ENCODE measurements at regions not wholly inside any gene's neighbourhood (a gene's known extent, or its start where the extent isn't known, plus 50 kb on each side); places are given as distances from the start of the nearest gene placed in this dataset.
"Not testable (repeated sequence)": the region's sequence is repeated elsewhere in the genome, so short reads cannot be mapped to it uniquely, and the experiment has no call there.

DNA sequence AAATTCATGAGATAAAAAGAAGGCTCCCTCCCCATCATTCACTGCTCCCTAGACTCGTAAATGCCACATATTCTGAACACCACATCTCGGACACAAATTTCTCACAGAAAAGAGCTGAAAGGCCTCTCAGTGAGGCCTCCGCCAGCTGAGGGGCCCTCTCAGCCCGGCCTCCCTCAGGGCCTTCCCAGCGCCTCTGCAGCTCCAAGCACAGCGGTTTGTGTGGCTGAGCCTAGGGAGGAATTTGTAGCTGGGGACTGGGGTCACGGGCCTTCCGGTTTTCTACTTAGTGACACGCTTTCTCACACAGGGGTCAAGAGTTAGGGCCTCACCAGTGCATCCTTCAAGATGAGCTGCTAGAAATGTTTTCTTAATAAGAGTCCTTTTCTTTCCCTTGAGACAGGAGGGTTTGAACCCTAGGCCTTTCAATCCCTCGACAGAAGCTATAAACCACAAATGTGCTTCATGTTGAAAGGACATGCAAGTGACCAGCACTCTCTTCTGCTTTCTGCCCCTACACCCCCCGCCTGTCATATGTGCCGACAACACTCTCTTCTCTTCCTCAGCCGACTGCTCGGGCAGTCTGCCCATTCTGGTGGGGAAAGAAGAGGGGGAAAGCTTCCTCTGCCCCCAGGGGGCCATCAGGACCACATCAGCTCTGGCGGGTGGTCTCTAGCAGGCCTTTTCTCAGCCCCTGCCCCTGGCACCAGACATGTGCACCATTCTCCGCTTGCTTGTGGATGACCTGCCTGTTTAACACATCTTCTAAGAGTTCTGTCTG is 104.9 kb downstream of the CHIC2 start:
- no peak for DNase-seq

DNA sequence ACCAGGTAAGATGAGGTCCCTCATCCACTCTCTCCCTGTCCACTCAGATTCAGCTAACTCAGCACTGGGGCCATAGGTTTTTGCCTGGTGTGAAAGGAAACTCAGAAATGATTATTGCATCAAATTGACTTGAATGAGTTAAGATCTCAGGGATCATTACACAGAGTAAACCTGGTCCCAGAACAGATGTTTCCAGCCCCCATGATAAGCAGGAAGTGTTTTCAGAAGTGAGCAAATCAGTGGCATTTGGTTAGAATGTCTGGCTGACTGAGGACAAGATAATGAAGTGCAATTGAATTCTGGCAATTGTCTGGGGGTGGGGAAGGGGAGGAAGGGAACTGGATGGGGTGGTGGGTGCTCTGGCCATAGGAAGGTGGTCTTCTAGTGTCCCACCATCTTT is 108.0 kb downstream of the CHIC2 start:
- no peak for DNase-seq

DNA sequence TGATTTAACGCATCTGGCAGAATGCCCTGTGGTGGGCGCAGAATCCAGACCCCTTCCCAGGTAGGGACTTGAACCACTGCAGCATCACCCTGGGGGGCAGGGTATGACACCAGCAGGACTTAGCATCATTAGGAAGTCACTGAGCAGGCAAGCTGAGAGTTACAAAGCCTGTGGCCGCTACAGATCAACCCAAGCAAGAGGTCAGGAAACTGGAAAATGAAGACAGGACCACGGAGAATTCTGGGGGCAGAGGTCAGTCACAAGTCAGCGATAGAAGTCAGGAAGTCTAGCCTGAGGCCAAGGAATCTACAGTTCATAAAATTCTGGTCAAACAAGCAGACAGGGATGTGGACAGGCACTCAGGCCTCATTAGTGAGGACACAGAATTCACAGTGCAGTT is 108.4 kb downstream of the CHIC2 start:
- DNase-seq = no peak

DNA sequence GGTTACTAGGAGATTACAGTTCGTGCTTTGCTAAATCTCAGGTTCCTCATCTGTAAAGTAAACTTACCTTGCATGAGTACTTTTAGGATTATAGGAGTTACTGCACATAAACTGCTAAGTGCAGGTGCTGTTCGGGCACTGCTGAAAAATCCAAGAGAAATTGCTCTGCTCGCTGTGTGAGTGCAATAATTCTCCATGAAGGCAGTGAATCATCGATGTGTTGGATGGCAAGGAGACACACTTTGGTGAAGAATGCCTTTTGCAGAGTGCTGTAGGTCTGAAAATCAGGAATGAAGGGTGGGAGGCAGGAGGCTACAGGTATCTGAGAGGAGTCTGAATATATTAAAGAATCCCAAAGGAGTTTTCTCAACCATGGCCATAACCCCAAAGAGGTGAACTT is 113.0 kb downstream of the CHIC2 start:
- no peak for DNase-seq

DNA sequence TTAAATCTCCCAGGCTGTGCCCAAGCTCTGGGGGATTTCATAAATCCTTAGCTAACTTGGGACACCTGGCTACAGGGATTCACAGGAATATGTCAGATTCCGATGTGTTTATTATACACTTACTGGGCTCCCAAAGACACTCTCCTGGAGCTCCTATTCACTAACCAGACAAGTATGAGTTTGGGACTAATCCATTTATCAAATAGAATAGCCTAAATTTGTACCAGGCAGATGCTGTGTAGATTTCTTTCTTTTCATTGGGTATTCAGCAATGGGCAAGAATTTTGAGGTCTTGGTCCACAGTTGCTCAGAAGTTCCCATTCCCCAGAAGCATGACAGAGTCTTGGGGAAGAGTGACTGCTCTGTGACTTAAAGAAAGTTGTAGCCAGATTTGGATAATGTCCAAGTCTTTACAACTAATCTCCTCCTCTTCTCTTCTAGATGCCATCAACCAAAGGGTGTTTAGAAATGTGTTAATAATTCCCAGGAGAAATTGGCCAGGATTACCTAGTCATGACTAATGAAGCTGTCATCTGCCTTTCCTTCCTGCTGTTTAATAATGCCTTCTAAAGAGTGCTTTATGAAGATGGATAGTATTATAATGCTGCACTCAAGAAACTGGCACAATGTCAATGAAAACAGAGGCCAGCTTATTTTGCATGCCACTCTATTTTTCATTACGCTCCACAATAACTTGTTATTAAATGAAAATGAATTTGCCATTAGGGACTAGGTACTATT is 120.9 kb downstream of the CHIC2 start:
- DNase-seq = peak; percentile 67

DNA sequence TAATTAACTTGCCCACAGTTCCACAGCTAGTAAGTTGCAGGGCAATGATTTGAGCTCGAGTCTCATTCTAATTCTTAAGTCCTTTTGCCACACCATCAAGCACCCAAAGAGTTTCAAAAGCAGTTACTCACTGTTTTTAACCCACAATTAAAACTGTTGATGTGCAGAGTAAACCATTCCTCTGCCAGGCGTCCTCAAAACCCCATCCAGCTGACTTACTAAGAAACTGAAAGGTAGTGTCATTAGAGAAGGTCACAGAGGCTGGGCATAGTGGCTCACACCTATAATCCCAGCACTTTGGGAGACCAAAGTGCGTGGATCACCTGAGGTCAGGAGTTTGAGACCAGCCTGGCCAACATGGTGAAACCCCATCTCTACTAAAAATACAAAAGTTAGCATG is 121.7 kb downstream of the CHIC2 start:
- DNase-seq = no peak

DNA sequence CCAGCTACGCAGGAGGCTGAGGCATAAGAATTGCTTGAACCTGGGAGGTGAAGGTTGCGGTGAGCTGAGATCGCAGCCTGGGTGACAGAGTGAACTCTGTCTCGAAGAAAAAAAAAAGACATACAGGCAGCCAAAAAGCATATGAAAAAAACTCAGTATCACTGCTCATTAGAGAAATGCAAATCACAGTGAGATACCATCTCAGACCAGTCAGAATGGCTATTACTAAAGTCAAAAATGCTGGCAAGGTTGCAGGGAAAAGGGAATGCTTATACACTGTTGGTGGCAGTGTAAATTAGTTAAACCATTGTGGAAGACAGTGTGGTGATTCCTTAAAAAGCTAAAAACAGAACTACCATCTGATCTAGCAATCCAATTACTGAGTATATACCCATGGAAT is 123.1 kb downstream of the CHIC2 start:
- no peak for DNase-seq

DNA sequence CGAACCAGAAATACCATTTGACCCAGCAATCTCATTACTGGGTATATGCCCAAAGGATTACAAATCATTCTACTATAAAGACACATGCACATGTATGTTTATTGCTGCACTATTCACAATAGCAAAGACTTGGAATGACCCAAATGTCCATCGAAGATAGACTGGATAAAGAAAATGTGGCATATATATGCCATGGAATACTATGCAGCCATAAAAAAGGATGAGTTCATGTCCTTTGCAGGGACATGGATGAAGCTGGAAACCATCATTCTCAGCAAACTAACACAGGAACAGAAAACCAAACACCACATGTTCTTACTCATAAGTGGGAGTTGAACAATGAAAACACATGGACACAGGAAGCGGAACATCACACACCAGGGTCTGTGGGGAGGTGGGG is 124.5 kb downstream of the CHIC2 start:
- DNase-seq = not testable (repeated sequence)

DNA sequence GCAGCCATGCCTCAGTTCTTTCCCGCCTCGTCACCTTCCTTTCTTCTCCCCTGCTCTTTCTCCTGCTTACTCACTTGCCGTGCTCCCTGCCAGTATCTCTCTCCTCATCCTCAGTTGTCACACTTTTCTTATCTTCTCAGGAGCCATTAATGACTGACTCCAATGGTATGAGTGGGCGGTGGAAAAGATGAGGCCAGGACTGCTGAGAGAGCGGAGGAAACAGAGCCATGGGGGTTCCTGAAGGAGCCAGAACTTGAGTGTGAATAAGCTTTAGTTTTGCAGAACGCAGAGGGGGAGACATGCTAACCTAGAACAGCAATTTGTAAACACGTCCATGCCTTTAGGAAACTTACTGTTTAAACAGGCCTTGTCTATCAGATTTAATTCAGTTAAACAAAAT is 126.5 kb downstream of the CHIC2 start:
- DNase-seq = no peak

DNA sequence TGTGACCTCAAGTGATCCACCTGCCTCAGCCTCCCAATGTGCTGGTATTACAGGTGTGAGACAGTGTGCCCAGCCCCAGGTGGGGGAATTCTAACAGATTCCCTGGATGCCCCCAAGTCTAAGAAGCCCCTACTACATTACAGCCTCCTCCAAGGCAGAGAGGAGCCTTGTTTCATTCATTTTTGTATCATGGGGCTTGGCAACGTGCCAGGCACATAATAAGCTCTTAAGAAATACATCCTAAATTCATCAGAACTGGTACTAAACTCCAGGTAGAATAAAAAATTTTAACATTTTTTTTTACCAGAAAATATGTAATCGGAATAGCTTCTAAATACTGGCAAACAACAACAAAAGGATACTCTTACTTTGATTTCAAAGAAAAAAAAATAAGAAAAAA is 127.1 kb downstream of the CHIC2 start:
- no peak for DNase-seq

DNA sequence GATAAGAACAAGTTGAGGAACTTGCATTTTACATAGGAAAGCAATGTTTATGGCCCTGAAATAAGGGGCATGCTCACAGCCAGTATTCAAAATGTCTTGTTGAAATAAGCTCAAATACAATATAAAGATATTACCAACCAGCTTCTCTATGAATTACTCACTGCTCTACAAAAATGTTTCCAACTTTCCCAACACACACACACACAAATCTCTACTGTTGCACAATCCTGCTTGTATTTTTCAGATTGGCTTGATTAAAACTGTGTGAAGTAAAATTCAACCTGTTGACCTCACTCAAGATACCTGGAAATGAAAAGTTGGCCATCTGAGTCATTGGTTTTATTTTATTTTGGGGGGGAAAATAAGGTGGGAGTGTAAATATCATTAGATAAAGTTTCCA is 128.6 kb downstream of the CHIC2 start:
- no peak for DNase-seq

DNA sequence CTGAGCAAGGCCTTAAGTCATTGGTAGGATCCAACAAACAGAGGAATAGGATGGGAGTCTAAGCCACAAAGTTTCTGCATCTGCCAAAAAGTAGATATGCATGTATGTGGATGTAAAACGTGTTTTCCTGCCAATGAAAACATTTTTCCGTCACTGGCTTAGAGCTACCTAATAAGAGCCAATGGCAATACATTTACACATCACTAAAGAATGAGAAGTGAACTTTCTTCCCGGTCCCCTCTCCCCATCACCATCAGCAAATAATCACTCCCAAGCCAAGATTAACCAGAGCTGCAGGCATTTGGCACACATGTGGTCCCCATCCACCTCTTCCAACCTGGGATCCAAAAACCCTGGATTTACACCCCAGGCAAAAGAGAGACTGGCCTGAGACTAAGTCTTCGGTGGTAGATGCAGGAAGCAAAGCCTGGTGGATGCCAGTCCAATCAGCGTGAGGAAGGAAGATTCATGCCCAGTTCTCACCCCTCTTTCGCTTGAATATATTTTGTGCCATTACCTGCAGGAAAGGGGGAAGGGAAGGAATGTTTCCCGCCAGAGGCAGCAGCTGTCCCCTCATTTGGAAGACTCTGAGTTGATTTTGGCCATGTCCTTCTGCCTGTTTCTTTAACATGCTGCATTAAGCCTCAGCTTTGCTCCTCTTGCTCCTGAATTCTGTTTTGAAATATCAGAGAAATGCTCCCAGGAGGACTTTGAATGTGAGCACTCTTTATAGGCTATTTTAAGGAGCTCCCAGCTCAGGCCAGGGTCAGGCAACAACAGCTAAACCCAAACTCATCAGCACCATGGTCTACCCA is 131.4 kb downstream of the CHIC2 start:
- no peak for DNase-seq

DNA sequence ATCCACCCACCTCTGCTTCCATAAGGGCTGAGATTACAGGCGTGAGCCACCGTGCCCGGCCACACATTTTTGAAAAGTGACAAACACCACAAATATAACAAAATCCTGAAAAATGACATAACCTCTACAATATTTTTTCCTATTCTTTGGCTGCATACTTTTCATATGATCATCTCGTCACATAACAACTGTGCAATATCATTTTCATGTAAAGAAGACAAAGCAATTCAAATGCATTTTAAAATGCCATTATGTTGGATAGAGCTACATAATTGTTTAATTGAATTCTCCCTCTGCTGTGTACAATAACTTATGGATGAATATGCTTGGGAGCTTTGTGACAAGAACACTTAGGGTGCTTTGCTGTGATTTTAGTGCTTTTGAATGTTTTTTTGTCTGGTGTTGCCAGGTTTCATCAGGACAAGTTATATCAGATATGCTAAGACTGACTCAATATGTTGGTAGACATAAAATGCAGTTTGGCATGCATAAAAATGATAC is 132.9 kb downstream of the CHIC2 start:
- DNase-seq = no peak

DNA sequence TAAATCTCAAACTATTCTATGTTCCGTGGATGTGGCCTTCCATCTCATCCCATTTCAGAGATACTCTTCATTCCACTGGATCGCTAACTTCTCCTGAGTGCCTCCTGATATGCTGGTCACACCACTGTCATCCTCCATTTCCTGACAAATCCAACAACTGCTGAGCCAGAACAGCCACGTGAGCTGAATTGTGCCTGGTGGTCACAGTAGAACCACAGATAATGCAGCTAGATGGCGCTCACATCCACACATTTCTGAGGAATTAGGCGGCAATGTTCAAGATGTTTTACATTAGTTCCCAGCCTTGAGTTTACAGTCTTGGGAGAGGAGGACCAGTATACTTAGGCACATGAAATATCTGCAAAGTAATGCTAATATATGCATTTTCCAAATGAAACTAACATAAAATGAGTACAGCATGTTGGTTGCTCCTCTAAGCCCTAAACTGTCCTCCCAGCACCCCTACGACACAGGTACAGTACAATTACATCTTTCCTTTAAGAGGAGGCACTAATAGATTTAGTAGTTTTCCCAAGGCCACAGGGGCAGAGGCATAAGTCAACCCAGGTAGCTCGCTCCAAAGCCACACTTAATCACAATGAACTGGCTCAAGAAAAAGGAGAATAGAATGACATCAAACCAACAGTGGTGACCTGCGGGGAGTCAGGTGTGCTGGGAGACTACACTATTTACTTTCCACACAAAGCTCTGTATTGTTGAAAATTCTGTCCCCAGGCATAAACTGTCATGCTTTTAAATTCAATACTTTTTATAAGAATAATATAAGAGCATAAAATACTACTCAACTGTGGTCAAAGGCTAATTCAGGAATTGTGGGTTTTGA is 134.2 kb downstream of the CHIC2 start:
- DNase-seq = peak; percentile 82

DNA sequence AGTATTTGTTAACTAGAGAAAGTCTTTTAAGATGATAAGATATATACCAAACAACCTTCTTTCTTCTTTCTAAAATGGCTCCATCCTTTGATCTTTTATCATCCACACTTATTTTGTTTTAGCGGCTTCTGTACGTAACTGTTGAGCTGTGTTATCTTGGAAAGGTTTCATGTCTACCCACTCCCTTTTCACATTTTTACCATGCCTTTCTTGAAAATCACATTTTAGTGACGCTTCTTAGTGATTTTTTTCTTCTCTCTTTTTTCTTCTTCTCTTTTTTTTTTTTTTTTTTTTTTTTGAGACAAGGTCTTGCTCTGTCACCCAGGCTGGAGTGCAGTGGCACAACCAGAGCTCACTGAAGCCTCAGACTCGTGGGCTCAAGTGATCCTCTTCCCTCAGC is 135.1 kb downstream of the CHIC2 start:
- DNase-seq = no peak

DNA sequence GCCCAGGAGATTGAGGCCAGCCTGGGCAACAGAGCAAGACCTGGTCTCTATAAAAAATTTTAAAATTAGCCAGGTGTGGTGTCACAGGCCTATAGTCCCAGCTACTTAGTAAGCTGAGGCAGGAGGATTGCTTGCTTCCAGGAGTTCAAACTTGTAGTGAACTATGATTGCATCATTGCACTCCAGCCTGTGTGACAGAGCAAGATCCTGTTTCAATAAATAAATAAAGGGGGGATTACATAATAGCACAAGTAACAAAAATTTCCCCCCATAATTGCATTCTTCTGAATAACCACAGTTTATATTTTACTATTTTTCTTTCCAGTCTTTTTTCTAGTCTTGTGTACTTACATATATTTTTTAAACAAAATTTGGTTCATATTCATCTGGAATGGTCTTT is 135.6 kb downstream of the CHIC2 start:
- DNase-seq = no peak

DNA sequence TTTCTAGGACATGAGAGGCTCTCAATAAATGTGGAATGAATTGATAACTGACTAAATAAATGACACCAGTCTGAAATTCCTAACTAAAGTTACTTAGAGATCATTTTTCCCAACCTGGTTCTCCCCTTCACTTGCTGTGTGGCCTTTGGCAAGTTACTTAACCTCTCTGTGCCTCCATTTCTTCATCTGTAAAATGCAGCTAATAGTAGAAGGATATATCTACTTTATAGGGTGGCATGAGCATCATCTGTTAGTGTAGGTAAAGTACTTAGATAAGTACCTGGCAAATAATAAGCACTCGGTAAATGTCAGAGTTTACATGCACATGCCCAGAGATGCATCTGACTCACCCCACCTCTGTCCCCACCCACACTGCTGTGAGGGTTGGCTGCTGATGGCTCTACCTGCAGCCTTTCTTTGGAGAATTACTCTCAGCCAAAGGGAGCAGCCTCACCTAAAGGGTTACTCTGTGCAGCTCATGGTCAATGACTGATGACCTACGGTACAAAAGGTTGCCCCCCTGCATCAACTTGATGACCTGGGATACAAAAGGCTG is 139.3 kb downstream of the CHIC2 start:
- no peak for DNase-seq

DNA sequence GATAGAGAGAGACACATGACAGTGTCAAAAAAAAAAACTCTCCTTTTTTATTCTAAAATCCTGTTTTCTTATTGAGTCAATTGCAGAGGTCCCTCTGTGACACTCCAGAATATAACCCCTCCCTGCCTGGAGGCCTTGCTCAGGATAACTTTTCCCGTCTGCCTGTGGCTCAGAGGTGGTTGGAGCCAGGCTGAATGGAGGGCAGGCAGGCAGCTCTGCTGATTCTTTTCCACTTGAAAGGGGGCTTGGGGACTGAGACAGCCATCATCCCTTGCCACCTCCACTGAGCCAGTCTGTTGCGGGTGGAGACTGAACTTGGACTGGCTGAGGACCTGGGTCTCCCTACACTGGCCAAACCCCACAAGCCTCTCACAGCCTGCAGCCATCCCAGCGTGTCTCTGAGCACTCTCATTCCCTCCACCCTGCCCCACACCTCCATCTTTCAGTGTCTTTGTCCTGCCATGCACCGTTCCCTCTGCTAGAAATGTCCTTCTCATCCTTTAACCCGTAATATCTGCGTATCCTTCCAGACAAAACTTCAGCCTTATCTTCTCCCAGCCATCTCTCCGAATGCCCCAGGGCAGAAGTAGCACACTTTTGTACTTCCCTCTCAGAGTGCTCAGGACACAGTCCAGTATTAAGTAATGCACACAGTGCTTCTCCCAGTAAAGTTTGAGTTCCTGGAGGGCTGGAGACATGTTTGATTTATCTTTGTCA is 139.9 kb downstream of the CHIC2 start:
- no peak for DNase-seq

DNA sequence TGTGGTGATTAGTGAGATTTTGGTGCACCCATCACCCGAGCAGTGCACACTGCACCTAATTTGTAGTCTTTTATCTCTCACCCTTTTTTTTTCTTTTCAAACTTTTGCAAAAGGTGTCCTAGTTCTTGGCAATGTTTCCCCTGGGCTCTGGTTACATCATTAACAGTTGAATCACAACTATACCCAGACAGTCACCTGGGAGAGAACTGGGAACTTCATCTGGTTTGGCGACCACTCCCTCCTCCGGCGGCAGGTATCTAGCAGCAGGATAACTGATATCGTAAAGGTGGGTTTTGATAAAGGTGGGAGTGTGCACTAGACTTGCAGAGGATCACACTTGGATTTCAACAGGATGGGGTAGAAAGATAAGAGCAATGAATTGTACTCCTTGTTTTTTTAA is 140.5 kb downstream of the CHIC2 start:
- no peak for DNase-seq

DNA sequence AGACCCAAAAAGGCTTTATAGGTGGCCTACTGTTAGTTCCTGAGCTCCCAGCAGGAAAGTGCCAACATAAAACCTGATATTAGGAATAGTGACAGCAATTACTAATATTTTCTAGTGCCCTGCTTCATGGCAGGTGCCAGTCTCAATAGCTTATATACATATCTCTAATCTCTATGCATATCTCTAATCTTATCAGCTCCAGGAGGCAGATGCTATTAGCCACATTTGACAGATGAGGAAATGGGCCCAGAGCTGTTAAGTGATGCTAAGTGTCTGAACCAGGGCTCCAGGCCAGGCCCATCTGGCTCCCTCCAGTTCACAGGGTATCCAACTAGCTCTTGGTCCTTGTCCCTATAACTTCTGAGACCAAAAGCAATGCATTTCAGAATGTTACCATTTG is 142.5 kb downstream of the CHIC2 start:
- DNase-seq = no peak

DNA sequence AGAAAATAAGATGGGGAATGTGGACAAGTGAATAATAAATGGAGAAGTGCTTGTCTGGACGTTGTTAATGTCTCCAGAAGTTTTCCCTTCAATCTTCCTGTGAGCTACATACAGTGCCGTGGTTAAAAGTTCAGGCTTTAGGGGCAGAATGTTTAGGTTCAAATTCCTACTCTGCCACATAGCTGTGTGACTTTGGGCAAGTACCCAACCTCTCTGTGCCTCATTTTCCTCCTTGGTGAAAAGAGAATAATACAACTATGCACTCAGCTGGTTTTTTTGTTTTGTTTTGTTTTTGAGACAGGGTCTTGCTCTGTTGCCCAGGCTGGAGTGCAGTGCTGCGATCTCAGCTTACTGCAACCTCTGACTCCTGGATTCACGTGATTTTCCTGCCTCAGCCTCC is 143.5 kb downstream of the CHIC2 start:
- DNase-seq = no peak

DNA sequence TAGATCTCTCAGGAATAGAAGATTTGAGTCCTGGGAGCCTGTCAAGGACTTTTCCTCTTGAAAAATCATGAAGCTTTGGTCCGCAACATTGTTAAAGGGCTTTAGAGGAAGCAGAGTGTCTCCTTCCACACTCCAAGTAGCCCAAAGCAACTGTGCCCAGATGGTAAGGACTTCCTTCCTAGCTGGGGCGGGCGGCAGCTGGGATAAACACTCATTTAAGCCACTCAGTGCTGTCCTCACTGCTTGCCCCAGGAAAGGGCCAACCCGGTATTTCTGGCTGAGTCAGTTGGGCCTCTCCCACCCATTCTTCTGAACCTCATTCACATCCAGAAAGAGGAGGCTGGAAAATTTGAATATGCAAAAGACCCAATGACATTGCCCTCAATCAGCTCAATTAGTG is 144.3 kb downstream of the CHIC2 start:
- no peak for DNase-seq

Data from COR-L47 (cell line).